Tibial artery (tissue), 4 donors: ENCODE measurements at regions not wholly inside any gene's neighbourhood (a gene's known extent, or its start where the extent isn't known, plus 50 kb on each side); places are given as distances from the start of the nearest gene placed in this dataset.

Source experiments
- DNase-seq, 2 donors: peaks; one replicate each; pipeline ENCODE4 v3.0.0-alpha.2; 2019
- H3K27ac ChIP-seq, 2 donors: fragments of 200-600 bp; sonication (generic) in 1 of 2; 1 replicate in 1 of 2; 2 replicates in 1 of 2; pipeline ENCODE4 v1.5.1; 2018 to 2019; ENCODE audit warnings: mild to moderate bottlenecking in 1 of 2
- H3K27me3 ChIP-seq, 2 donors: fragments of 200-600 bp; sonication (generic) in 1 of 2; one replicate each; pipeline versions ENCODE4 v1.5.1 to v1.6.0; 2016 to 2019
- H3K36me3 ChIP-seq, 3 donors: fragments of 200-600 bp; sonication (generic) in 2 of 3; one replicate each; pipeline ENCODE4 v1.5.1; 2016 to 2019; ENCODE audit warnings: mild to moderate bottlenecking in 2 of 3
- H3K4me1 ChIP-seq, 4 donors: fragments of 200-600 bp; sonication (generic) in 2 of 4; 1 replicate in 3 of 4; 2 replicates in 1 of 4; pipeline ENCODE4 v1.5.1; 2016 to 2019
- H3K4me3 ChIP-seq, 2 donors: fragments of 200-600 bp; sonication (generic) in 1 of 2; 1 replicate in 1 of 2; 2 replicates in 1 of 2; pipeline ENCODE4 v1.5.1; 2018 to 2019; ENCODE audit warnings: mild to moderate bottlenecking in 2 of 2
- H3K9me3 ChIP-seq, 3 donors: fragments of 200-600 bp; sonication (generic) in 1 of 3; one replicate each; pipeline ENCODE4 v1.5.1; 2016 to 2019
- CTCF ChIP-seq, 2 experiments: fragments of 200-600 bp in 1 of 2; fragments of 450-650 bp in 1 of 2; IDR thresholded peaks; one replicate each; pipeline ENCODE4 v1.5.1; 2017 to 2019; ENCODE audit warnings: antibody characterized with exemption in 2 of 2, mild to moderate bottlenecking in 1 of 2, moderate library complexity in 1 of 2
- intact Hi-C: fragments of 100-400 bp; cut with DNase I; formaldehyde crosslinking; loops from one replicate; pipeline ENCODE4 v1.15.0; 2023; ENCODE audit warnings: low total_unique reads

DNA sequence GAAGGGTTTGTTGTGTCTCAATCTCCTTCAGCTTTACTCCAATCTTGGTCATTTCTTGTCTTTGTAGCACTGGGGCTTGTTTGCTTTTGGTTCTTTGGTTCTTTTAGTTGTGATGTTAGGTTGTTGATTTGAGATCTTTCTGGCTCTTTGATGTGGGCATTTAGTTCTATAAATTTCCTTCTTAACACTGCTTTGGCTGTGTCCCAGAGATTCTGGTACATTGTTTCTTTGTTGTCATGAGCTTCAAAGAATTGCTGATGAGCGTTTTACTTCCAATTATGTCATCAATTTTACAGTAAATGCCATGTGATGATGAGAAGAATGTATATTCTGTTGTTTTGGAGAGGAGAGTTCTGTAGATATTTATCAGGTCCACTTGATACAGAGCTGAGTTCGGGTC is 353.3 kb downstream of the MAN2A1 start:
- Histone ChIP-seq H3K27me3 (no peaks in the 10 kb centered on the region), H3K4me1 (peaks cover 0 to 11% (median 4%) of the 10 kb centered on the region in 4 donors), H3K9me3 (no peaks in the 10 kb centered on the region), H3K36me3 (no peaks in the 10 kb centered on the region), H3K4me3 (no peak overlapping the region), H3K27ac (no peak overlapping the region)
- intact Hi-C loops = no loop called here
- TF ChIP-seq CTCF (IDR thresholded peaks at IDR 0.05) = no peak
- no peak for DNase-seq

GRCh38 chr5:110045158-110045557 is 355.4 kb downstream of the MAN2A1 start:
- no peaks in the 10 kb centered on the region for H3K36me3 ChIP-seq
- no peak for DNase-seq
- H3K9me3 ChIP-seq = no peaks in the 10 kb centered on the region
- H3K27ac ChIP-seq = no peak overlapping the region
- intact Hi-C loops = no loop called here
- H3K4me1 ChIP-seq = peaks cover 0 to 7% (median 0%) of the 10 kb centered on the region in 4 donors
- no peak overlapping the region for H3K4me3 ChIP-seq
- TF ChIP-seq CTCF (IDR thresholded peaks at IDR 0.05) = no peak
- no peaks in the 10 kb centered on the region for H3K27me3 ChIP-seq

- intact Hi-C loops = no loop called here
- H3K9me3 ChIP-seq = no peaks in the 10 kb centered on the region
- H3K4me1 ChIP-seq = peaks cover 0 to 7% (median under 1%) of the 10 kb centered on the region in 4 donors
- H3K4me3 ChIP-seq = no peak overlapping the region
- no peak overlapping the region for H3K27ac ChIP-seq
- H3K36me3 ChIP-seq = no peaks in the 10 kb centered on the region
- TF ChIP-seq CTCF (IDR thresholded peaks at IDR 0.05) = no peak
- no peak for DNase-seq
- no peaks in the 10 kb centered on the region for H3K27me3 ChIP-seq
Measured at GRCh38 chr5:110048491-110048890, 358.8 kb downstream of the MAN2A1 start.

DNA sequence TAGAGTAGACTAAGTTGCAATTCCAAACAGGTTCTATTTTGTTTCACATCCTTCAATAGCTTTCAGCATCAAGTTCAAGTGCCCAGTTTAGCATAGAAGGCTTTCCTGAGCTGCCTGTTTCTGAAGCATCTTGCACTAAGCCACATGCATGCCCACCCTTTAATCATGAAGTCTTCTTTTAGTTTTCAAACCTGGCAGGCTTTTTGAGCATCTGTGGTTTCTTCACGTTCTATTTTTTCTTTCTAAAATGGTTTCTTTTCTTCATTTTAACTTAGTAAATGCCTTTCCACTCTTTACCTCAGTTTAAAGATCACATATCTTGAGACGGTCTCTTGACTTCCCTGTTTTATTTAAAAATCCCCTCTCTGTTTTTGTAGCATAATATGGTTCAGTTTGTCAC is 360.1 kb downstream of the MAN2A1 start:
- Histone ChIP-seq H3K4me1 (peaks cover 0 to 16% (median 6%) of the 10 kb centered on the region in 4 donors), H3K9me3 (no peaks in the 10 kb centered on the region), H3K36me3 (no peaks in the 10 kb centered on the region), H3K27ac (no peak overlapping the region), H3K4me3 (no peak overlapping the region), H3K27me3 (no peaks in the 10 kb centered on the region)
- DNase-seq = no peak
- intact Hi-C loops = no loop called here
- TF ChIP-seq CTCF (IDR thresholded peaks at IDR 0.05) = no peak

DNA sequence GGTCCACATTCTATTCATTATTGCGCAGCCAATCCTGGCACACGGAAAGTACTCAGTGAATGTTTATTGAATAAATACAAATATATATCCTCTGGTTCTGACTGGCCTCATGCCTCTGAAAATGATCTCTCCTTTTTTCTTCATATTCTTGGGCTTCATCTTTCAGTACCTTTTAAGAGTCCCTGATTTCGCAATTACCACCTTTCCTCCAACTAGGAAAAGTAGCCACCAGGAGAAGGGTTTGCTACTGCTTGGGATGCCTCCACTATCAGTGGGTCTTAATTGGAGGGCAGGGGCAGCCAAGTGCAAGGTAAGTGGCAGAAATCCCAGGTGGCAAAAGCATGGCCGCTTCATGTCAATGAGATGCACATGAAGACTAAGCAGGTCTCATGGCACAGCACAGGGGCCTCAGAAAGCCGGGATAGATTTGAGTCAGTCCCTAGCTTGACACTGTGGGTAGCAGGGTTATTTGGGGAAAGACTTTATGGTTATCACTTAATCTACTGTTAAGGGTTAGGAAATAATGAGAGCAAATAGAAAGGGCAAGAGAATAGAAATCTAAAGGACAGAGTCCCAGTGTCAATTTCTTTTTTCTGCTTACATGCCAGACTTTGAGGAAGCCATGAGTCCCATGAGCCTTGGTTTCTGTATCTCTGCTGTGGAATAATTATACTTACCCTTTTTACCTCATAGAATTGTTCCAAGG is 361.1 kb downstream of the MAN2A1 start:
- H3K36me3 ChIP-seq = no peaks in the 10 kb centered on the region
- no peak overlapping the region for H3K4me3 ChIP-seq
- intact Hi-C loops = no loop called here
- H3K27ac ChIP-seq = no peak overlapping the region
- peaks cover 0 to 25% (median 6%) of the 10 kb centered on the region in 4 donors for H3K4me1 ChIP-seq
- no peaks in the 10 kb centered on the region for H3K27me3 ChIP-seq
- no peak for DNase-seq
- no peaks in the 10 kb centered on the region for H3K9me3 ChIP-seq
- no peak for TF ChIP-seq CTCF (IDR thresholded peaks at IDR 0.05)
